GM12875 (cell line): ENCODE measurements at regions not wholly inside any gene's neighbourhood (a gene's known extent, or its start where the extent isn't known, plus 50 kb on each side); places are given as distances from the start of the nearest gene placed in this dataset.

Experiments used
- H3K4me3 ChIP-seq: one replicate; pipeline ENCODE4 v1.5.1; 2011; ENCODE audit warnings: low read depth, low read length, control low read depth
- TF ChIP-seq, protein P1 (sequence below): IDR thresholded peaks from 2 replicates; pipeline ENCODE4 v1.5.1; 2011; ENCODE audit warnings: low read depth, mild to moderate bottlenecking, control low read depth, inconsistent platforms, low read length, moderate library complexity, borderline replicate concordance; ENCODE audit not compliant: insufficient read depth

DNA sequence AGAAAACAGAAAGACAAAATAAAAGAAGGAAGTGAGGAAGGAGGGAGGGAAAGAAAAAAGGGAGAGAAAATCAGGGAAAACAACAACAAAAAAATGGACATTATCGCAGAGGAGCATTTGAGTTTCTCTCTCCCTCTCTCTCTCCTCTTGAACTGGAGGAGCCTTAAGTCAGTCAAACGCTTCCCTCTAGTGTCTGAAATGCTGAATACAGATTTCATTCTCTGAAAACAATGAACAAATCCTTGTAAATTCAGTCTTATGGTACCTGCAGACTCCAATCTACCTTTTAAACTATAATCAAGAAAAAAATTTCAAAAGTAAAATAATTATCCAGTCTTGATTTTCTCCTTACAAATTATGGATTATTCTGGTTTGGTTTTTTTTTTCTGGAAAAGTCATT is 89.2 kb upstream of the PFKP start:
- TF ChIP-seq, protein P1, sequence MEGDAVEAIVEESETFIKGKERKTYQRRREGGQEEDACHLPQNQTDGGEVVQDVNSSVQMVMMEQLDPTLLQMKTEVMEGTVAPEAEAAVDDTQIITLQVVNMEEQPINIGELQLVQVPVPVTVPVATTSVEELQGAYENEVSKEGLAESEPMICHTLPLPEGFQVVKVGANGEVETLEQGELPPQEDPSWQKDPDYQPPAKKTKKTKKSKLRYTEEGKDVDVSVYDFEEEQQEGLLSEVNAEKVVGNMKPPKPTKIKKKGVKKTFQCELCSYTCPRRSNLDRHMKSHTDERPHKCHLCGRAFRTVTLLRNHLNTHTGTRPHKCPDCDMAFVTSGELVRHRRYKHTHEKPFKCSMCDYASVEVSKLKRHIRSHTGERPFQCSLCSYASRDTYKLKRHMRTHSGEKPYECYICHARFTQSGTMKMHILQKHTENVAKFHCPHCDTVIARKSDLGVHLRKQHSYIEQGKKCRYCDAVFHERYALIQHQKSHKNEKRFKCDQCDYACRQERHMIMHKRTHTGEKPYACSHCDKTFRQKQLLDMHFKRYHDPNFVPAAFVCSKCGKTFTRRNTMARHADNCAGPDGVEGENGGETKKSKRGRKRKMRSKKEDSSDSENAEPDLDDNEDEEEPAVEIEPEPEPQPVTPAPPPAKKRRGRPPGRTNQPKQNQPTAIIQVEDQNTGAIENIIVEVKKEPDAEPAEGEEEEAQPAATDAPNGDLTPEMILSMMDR, result peak; percentile 25; the same call in 1 of the 2 replicates
- H3K4me3 ChIP-seq, result no peak overlapping the region

- H3K4me3 ChIP-seq, result no peak overlapping the region
- TF ChIP-seq, protein P1, result no peak
Observed at GRCh38 chr10:2974503-2975207, 92.7 kb upstream of the PFKP start.

DNA sequence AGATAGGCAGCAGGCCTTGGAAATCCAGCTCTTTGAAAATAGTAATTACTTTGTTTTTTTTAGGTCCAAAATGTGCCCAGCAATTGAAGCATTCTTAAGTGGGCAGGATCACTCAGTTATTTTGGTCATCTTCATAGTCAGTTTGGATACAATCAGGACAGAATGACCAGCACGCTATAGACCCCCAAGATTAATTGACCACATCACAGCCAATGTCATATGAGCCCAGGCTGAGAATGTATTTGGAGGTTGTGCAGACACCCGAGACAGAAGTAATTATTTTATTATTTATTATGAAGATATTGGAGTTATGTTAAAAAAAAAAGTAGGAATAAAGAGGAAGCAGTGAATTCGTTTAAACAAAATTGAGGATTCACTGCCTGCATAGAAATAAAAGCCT is 93.3 kb upstream of the PFKP start:
- no peak overlapping the region for H3K4me3 ChIP-seq
- TF ChIP-seq, protein P1, result no peak

DNA sequence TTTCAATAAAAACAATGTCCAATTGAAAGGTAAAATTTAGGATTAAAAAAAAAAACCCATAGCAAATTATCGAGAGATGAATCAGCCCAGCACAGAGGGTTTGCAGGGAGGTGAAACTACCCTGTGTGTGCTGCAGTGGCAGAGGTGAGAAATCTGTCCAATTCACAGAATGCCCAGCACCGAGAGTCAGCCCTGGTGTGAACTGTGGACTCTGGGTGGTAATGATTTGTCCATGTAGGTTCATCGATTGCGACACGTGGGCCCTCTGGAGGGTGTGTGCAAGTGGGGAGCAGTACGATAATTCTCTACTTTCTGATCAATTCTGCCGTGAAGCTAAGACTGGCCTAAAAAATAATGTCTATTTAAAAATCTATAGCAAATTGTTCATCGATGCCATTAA is 94.5 kb upstream of the PFKP start:
- TF ChIP-seq, protein P1, result no peak
- H3K4me3 ChIP-seq, result no peak overlapping the region

DNA sequence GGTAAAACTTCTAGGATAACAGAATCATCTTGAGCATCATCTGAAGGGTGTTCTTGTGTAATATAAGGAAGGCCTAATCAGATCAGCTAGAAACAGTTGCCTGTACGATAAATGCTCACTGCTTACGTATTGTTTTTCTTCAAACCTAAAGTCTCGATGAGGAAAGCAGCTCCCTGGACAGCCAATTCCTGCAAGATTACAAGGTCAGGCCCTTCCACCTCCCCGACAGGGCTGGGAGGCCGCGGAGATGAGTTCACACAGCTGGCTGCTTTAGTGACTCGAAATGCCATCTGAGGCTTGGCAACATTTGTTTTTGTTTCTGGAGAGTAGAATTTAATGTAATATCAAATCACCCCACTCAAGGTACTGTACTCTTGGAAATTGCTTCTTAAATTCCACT is 95.1 kb upstream of the PFKP start:
- no peak overlapping the region for H3K4me3 ChIP-seq
- TF ChIP-seq, protein P1, result no peak

DNA sequence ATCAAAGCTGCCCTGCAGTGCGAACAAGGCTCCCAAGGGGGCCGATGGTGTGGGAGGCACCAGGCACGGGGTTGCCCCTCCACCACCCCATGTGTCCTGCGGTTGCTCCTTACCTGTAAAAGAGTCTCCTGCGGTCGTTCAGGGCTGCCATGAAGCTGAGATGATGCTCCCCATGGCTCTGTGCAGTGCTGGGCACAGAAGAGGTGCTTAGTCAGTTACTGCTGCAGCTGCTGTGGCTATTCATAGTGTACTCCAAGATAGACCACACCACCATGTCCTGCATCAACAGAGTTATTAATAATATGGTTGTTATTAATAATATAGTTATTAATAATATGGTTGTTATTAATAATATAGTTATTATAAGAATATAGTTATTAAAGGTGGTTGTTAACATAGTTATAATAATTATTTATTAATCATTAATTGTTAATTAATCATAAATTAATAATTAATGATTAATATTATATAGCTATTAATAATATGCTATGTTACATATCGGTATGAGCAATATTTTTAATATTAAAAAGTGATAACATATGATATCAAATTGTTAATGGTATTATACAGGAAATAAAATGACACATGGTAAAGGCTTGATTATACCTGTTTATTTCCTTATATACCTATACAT is 97.0 kb upstream of the PFKP start:
- TF ChIP-seq, protein P1, result no peak
- no peak overlapping the region for H3K4me3 ChIP-seq
